ENCODE measurements at regions not wholly inside any gene's neighbourhood (a gene's known extent, or its start where the extent isn't known, plus 50 kb on each side); places are given as distances from the start of the nearest gene placed in this dataset.

GRCh38 chr4:19146038-19146437 is 1105.7 kb upstream of the SLIT2 start:
- DNase-seq (ENCODE audit: low read depth): no peak

GRCh38 chr4:19135895-19136633 is 1114.5 kb upstream of the LCORL start:
- no peak for DNase-seq (ENCODE audit: low read depth)

GRCh38 chr4:19134685-19135084 is 1113.1 kb upstream of the LCORL start:
- DNase-seq (ENCODE audit: low read depth): no peak

GRCh38 chr4:19133315-19133714 is 1111.8 kb upstream of the LCORL start:
- DNase-seq (ENCODE audit: low read depth): no peak

- no peak for DNase-seq (ENCODE audit: low read depth)
These were observed 1109.3 kb upstream of the LCORL start for GRCh38 chr4:19130866-19131265.

- DNase-seq (ENCODE audit: low read depth): no peak
These were observed 1106.6 kb upstream of the LCORL start for GRCh38 chr4:19128176-19128575.

GRCh38 chr4:19126903-19127302 is 1105.3 kb upstream of the LCORL start:
- DNase-seq (ENCODE audit: low read depth): no peak

GRCh38 chr4:19123681-19124080 is 1102.1 kb upstream of the LCORL start:
- no peak for DNase-seq (ENCODE audit: low read depth)

GRCh38 chr4:19119904-19120560 is 1098.5 kb upstream of the LCORL start:
- DNase-seq (ENCODE audit: low read depth): no peak

- no peak for DNase-seq (ENCODE audit: low read depth)
These were observed 1095.5 kb upstream of the LCORL start for GRCh38 chr4:19117022-19117421.

GRCh38 chr4:19104176-19104575 is 1082.6 kb upstream of the LCORL start:
- no peak for DNase-seq (ENCODE audit: low read depth)

GRCh38 chr4:19095491-19096046 is 1074.0 kb upstream of the LCORL start:
- DNase-seq (ENCODE audit: low read depth): no peak

GRCh38 chr4:19093951-19094350 is 1072.4 kb upstream of the LCORL start:
- no peak for DNase-seq (ENCODE audit: low read depth)

GRCh38 chr4:19092797-19093196 is 1071.2 kb upstream of the LCORL start:
- DNase-seq (ENCODE audit: low read depth): no peak

- no peak for DNase-seq (ENCODE audit: low read depth)
These were observed 1052.5 kb upstream of the LCORL start for GRCh38 chr4:19074036-19074435.

GRCh38 chr4:19063662-19064061 is 1042.1 kb upstream of the LCORL start:
- no peak for DNase-seq (ENCODE audit: low read depth)

GRCh38 chr4:19054916-19055315 is 1033.4 kb upstream of the LCORL start:
- DNase-seq (ENCODE audit: low read depth): no peak

- DNase-seq (ENCODE audit: low read depth): no peak
These were observed 1030.3 kb upstream of the LCORL start for GRCh38 chr4:19051831-19052230.

GRCh38 chr4:19047279-19047880 is 1025.8 kb upstream of the LCORL start:
- DNase-seq (ENCODE audit: low read depth): no peak

- no peak for DNase-seq (ENCODE audit: low read depth)
These were observed 1018.3 kb upstream of the LCORL start for GRCh38 chr4:19039816-19040215.

- DNase-seq (ENCODE audit: low read depth): no peak
These were observed 1016.7 kb upstream of the LCORL start for GRCh38 chr4:19038231-19038630.

- DNase-seq (ENCODE audit: low read depth): no peak
These were observed 1012.5 kb upstream of the LCORL start for GRCh38 chr4:19033816-19034733.
